Kidney epithelial cell (primary cell): ENCODE measurements at regions not wholly inside any gene's neighbourhood (a gene's known extent, or its start where the extent isn't known, plus 50 kb on each side); places are given as distances from the start of the nearest gene placed in this dataset.
A peak's percentile ranks its signal among the peaks of the same experiment; 100 is the strongest.

Experiments used
- DNase-seq: peaks from one replicate; pipeline ENCODE4 v3.0.0-alpha.2; 2010; ENCODE audit warnings: low read depth
- H3K27me3 ChIP-seq: 2 replicates; pipeline ENCODE4 v1.6.0; 2011; ENCODE audit warnings: low read length; ENCODE audit not compliant: control insufficient read depth, insufficient read depth
- H3K36me3 ChIP-seq: 2 replicates; pipeline ENCODE4 v1.5.1; 2011; ENCODE audit warnings: low read length; ENCODE audit not compliant: control insufficient read depth, insufficient read depth
- H3K4me3 ChIP-seq: 2 replicates; pipeline ENCODE4 v1.5.1; 2011; ENCODE audit warnings: low read depth, mild to moderate bottlenecking, control low read depth, low read length
- TF ChIP-seq, protein P1 (sequence below): IDR thresholded peaks from 2 replicates; pipeline ENCODE4 v1.5.1; 2011; ENCODE audit warnings: mild to moderate bottlenecking, moderate library complexity, low read length, control low read depth, inconsistent platforms; ENCODE audit not compliant: insufficient read depth, poor library complexity, severe bottlenecking

DNA sequence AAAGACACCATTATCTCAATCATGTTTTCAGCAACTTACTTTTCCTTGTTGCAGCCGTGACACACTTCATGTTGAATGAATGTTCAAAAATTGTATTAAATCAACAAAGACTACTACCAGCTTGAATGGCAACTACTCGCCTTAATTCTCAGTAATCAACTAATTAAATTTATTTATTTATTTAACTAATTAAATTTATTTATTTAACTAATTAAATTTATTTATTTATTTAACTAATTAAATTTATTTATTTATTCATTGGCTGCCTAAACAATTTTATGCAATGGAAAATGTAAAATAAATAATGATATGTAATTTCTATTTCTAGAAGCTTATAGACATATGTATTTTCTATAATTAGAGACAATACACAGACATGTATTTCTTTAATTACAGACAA lies 435.4 kb downstream of the GPAM start:
- TF ChIP-seq, protein P1, sequence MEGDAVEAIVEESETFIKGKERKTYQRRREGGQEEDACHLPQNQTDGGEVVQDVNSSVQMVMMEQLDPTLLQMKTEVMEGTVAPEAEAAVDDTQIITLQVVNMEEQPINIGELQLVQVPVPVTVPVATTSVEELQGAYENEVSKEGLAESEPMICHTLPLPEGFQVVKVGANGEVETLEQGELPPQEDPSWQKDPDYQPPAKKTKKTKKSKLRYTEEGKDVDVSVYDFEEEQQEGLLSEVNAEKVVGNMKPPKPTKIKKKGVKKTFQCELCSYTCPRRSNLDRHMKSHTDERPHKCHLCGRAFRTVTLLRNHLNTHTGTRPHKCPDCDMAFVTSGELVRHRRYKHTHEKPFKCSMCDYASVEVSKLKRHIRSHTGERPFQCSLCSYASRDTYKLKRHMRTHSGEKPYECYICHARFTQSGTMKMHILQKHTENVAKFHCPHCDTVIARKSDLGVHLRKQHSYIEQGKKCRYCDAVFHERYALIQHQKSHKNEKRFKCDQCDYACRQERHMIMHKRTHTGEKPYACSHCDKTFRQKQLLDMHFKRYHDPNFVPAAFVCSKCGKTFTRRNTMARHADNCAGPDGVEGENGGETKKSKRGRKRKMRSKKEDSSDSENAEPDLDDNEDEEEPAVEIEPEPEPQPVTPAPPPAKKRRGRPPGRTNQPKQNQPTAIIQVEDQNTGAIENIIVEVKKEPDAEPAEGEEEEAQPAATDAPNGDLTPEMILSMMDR = no peak
- Histone ChIP-seq H3K4me3 (no peak overlapping the region), H3K27me3 (no peaks in the 10 kb centered on the region), H3K36me3 (no peaks in the 10 kb centered on the region)
- no peak for DNase-seq

- no peaks in the 10 kb centered on the region for H3K36me3 ChIP-seq
- no peak overlapping the region for H3K4me3 ChIP-seq
- TF ChIP-seq, protein P1 = no peak
- no peak for DNase-seq
- no peaks in the 10 kb centered on the region for H3K27me3 ChIP-seq
Measured at GRCh38 chr10:111750165-111750849, 433.3 kb downstream of the GPAM start.

DNA sequence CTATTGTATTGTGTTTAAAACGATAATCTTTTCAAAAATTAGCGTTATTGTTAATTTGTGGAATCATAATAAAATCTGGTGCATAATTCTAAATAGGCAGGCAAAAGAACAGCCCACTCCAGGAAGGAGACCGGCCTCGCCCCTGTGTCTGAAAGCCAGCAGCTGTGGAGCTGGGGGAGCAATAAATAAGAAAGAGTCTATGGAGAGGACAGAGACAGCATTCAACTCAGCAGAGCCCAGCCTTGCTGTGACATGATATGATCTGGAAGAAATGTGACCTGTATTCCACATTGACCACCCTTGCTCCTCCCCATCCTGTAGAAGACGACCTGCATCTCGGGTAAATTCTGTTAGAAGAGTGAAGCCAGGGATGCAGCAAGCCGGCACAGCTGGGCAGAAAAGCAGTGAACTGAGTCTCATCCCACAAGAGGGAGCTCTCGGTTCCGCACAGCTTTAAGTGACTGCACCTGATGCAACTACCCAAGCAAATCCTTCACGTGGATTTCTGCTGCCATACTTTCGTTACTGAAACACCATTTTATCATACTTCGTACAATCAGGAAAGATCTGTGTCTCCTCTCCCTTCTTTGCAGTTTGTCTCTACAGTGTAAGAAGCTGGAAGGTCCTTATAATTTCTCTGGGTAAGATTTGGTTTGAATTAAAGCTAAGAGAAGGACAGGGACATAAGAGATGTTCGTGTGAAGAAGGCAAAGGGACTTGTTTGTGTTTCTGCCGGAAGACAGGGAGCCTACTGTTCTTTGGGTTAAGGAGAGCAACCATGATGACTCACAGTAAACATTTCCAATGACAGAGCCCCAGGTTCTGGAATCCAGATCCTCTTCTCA lies 427.1 kb downstream of the GPAM start:
- H3K27me3 ChIP-seq = no peaks in the 10 kb centered on the region
- TF ChIP-seq, protein P1 = peak; percentile 58
- no peaks in the 10 kb centered on the region for H3K36me3 ChIP-seq
- peak; percentile 0 for DNase-seq
- H3K4me3 ChIP-seq = no peak overlapping the region

GRCh38 chr10:111758593-111758992 lies 425.0 kb downstream of the GPAM start:
- Histone ChIP-seq H3K36me3 (no peaks in the 10 kb centered on the region), H3K27me3 (no peaks in the 10 kb centered on the region), H3K4me3 (no peak overlapping the region)
- TF ChIP-seq, protein P1 = no peak
- no peak for DNase-seq

- Histone ChIP-seq H3K36me3 (no peaks in the 10 kb centered on the region), H3K4me3 (no peak overlapping the region), H3K27me3 (no peaks in the 10 kb centered on the region)
- no peak for DNase-seq
- TF ChIP-seq, protein P1 = no peak
Measured at GRCh38 chr10:111762114-111762513, 421.5 kb downstream of the GPAM start.
